ENCODE measurements at regions not wholly inside any gene's neighbourhood (a gene's known extent, or its start where the extent isn't known, plus 50 kb on each side); places are given as distances from the start of the nearest gene placed in this dataset.

- no peak for DNase-seq (ENCODE audit: low read depth in 3 of 3)
These were observed 359.1 kb downstream of the SEC14L1 start for GRCh38 chr17:77499699-77500435.

DNA sequence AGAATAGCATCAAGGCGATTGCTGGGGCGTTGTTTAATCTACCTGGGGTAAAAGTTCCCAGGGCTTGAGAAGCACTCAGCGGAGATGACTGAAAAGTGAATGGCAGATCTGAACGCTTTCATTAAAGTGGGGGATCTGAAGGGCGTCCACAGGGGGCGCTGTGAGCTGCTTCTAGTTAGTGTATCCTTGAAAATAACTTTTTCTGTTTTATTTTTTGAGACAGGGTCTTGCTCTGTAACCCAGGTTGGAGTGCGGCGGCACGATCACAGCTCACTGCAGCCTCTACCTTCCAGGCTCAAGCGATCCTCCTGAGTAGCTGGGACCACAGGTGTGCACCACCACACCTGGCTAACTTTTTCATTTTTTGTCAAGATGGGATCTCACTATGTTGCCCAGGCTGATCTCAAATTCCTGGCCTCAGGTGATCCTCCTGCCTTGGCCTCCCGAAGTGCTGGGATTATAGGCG is 360.4 kb downstream of the SEC14L1 start:
- DNase-seq (ENCODE audit: low read depth in 3 of 3) = no peak

DNA sequence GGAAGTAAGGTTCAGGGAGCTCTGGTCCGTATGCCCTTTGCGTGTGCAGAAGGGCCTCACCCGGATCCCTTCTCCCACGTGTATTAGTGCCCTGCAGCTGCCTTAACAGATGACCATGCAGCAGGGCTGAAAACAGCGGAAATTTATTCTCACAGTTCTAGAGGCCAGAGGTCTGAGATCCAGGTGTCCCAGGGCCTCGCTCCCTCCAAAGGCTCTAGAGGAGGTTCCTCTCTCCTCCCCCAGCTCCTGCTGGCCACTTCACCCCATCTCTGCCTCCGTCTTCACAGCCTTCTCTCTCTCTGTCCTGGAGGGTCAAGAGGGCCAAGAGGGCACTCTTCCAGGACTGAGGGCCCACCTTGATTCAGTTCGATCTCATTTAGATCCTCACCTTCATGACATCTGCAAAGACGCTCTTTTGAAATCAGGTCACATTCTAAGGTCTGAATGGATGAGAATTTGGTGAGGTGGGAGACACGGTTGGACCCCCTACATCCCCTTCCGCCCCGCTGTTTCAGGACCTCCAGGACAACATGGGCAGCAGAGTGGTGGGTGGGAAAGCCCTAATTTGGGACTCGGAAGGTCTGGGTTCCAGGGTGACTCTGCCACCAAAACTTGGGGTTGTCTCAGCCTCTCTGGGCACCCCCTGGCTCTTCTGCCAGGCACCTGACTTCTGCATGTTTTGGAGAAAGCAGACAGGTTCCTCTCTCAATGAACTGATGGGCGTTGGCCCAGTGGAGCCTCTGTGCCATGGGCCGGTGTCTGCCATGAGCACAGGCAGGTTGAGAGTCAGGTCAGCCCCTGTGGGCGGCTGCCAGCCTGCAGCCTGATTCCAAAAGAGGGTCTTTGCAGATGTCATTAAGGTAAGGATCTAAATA is 361.2 kb downstream of the SEC14L1 start:
- no peak for DNase-seq (ENCODE audit: low read depth in 3 of 3)

- DNase-seq (ENCODE audit: low read depth in 3 of 3) = no peak
These were observed 362.0 kb downstream of the SEC14L1 start for GRCh38 chr17:77502626-77503292.

DNA sequence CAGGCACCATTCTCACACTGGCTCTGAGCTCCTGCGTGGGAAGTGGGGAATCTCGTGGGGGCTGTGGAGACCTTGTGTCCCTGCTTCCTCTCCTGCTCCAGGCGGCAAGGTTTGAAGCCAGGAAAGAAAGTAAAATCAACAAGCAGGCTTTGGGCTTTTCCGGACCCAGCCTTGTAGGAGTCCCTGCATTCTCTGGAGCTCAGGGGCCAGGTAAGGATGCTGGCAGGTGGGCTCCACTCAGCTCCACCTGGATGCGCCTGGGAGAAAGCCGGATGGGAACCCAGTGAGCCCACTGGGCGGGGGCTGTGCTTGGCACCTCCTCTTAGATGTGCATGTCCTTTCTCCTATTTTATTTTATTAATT is 362.5 kb downstream of the SEC14L1 start:
- no peak for DNase-seq (ENCODE audit: low read depth in 3 of 3)

DNA sequence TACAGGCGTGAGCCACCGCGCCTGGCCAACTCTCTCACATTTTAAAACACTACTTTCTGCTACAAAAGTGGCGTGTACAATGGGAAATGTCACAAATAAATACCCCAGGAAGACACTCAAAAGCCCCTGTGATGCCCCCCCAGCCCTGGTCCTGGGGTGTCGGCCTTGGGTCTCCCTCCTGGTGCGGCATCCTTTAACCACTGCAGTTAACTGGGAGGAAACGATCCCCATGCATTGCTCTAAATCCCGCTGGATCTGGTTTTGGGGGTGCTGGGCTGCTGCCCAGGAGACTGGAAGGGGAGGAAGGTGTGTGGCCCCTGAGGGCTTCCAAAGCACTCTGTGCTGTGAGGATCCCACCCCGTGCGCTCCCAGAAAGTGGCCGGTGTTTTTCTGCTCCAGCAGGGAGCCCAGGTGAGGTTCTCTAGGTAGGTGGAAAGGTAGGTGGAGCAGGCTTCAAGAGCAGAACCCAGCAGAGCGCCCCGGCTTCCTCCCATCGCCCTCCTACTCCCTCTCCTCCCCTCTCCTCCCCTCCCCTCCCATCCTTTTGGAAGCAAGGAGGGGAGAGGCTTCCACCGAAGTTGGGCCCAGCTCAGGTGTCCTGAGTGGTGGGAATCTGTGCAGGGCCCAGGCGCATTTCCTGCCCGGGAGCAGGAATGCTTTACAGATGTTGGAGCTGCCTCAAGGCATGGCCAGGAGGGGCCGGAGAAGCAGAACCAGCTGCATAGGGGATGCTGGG is 363.3 kb downstream of the SEC14L1 start:
- no peak for DNase-seq (ENCODE audit: low read depth in 3 of 3)

DNA sequence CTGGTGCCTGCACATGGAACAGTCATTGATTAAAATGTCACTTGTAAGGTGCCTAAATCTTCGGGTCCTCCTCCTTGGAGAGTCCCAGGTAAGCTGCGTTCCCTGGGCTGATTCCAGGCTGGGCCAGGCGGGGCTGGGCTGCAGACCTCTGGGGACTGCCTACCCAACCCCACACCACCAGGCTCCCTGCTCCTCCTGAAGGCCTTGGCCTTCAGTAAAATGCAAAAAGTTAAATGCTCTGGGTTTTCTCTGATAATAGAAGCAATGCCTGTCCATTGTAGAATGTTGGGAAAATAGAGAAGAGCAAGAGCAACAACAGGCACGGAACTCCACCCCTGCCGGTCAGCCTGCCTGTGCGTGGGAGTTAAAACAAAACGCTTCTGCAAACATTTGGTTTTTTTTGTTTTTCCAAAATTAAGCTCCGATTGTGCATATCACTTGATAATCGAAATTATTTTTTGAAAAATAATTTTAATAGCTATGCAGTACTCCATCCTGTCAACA is 363.9 kb downstream of the SEC14L1 start:
- DNase-seq (ENCODE audit: low read depth in 3 of 3) = no peak

- no peak for DNase-seq (ENCODE audit: low read depth in 3 of 3)
These were observed 364.4 kb downstream of the SEC14L1 start for GRCh38 chr17:77505181-77505639.

- DNase-seq (ENCODE audit: low read depth in 3 of 3) = no peak
These were observed 365.7 kb downstream of the SEC14L1 start for GRCh38 chr17:77506371-77506991.

GRCh38 chr17:77507111-77507885 is 366.5 kb downstream of the SEC14L1 start:
- DNase-seq (ENCODE audit: low read depth in 3 of 3) = no peak

- no peak for DNase-seq (ENCODE audit: low read depth in 3 of 3)
These were observed 367.4 kb downstream of the SEC14L1 start for GRCh38 chr17:77508047-77508715.

- no peak for DNase-seq (ENCODE audit: low read depth in 3 of 3)
These were observed 368.3 kb downstream of the SEC14L1 start for GRCh38 chr17:77509089-77509488.

DNA sequence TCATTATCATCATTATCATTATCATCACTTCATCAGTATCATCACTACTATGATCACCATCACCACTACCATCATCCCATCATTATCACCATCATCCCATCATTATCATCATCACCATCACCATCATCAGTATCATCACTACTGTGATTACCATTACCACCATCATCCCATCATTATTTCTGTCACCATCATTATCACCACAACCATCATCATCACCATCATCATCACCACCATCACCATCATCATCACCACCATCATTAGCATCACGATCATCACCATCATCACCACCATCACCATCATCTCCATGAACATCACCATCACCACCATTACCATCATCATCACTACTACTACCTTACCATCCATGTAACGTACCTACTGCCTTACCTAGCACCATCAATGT is 368.8 kb downstream of the SEC14L1 start:
- no peak for DNase-seq (ENCODE audit: low read depth in 3 of 3)

GRCh38 chr17:77510133-77510796 is 369.5 kb downstream of the SEC14L1 start:
- DNase-seq (ENCODE audit: low read depth in 3 of 3) = no peak

- DNase-seq (ENCODE audit: low read depth in 3 of 3) = no peak
These were observed 370.8 kb downstream of the SEC14L1 start for GRCh38 chr17:77511514-77512061.

DNA sequence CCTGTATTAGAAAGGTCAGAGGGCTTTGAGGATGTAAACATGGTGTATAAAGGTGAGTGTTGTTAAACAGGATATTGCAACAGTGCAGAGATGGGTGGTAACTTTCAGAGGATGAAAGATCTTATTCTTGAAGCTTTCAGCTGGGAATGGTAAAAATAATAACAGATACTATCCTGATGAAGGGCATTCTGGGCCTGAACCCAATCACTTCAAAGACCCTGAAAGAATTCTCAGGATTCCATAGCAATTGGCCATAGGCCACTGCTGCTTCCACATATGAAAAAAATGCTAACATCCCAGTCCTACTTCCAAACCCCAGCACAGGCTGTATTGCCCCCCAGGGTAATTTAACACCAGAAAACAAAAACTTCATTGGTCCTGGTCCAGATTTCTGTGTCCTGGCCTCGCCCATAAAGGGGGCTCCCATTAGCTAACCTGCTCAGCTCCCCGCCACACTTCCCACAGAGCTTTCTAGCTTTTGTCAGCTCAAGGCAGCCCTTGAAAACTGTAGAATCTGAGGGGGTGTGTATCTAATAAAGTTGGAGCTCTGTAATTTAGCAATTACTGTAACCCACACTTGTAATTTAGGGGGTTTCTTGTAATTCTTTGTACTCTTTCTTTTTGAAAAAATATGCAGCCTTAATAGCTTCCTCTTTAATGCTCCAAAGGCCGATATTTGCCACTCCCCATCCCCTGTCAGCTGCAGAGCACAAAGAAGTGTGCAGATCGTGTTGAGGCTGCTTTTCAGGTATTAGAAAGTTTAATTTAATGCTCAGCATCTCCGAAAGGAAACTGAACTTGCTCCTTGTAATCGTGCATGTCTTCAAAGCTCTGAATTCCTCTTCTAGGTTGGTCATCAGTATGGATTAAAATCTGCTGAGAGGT is 371.5 kb downstream of the SEC14L1 start:
- DNase-seq (ENCODE audit: low read depth in 3 of 3) = no peak

DNA sequence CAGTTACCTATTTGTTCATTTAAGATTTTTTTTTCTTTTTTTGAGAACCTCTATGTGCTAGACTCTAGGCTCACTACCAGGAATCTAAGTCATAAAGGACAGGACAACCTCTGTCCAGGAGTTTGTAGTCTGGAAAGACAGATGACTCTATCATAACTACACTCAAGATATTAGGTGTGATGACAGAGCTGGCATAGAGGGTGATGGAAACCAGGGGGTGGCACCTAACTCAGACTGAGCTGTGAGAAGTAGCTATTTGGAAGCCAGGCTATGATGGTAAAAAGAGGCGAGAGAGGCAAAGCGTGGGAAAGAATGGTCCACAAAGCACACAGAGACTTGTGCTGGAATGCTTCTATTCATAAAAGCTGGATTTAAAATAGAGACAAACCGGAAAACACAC is 372.3 kb downstream of the SEC14L1 start:
- no peak for DNase-seq (ENCODE audit: low read depth in 3 of 3)

DNA sequence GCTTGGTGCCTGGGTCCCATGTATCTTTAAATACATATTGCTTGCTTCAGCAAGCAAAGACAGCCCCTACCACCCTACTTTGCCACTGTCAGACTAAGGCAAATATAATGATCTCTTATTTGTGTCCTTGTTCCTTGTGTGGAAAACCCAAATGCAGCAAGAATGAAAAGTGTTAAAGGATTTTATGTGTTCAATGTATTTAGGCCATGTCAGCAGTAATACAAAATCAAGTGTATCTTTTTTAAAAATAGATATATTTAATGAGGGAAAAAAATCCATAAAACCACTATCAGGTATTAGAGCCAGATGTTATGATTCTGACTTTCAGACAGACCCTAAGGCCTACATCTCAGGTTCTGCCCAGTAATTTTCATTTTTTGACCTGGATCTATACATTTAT is 374.5 kb downstream of the SEC14L1 start:
- DNase-seq (ENCODE audit: low read depth in 3 of 3) = no peak
